IMR-90 (cell line): ENCODE measurements at regions not wholly inside any gene's neighbourhood (a gene's known extent, or its start where the extent isn't known, plus 50 kb on each side); places are given as distances from the start of the nearest gene placed in this dataset.

Experiments used
- ATAC-seq: fragments of 200-7000 bp; cut with Tn5 transposase; 2 replicates; pipeline ENCODE4 v1.9.1; 2020; ENCODE audit warnings: low read depth, mild to moderate bottlenecking, moderate library complexity
- BruUV-seq: library from RNA; stranded (reverse); fragments of 400-500 nt; replicated peaks from 2 replicates; lab custom pipeline; 2021; lab: Mats Ljungman, UMichigan
- CTCF ChIA-PET: fragments of 300-600 bp; formaldehyde crosslinking; extraction: SDS; loops from one replicate; lab custom pipeline; 2021; ENCODE audit warnings: antibody characterized with exemption; lab: Yijun Ruan, JAX
- POLR2A ChIA-PET: fragments of 300-600 bp; sonication (Branson Sonifier 250); formaldehyde crosslinking; loops from one replicate; lab custom pipeline; 2022; ENCODE audit warnings: antibody characterized with exemption; ENCODE audit not compliant: unreplicated experiment; lab: Charles Lee
- DNase-seq: peaks from one replicate; pipeline ENCODE4 v3.0.0; 2013
- H2AFZ ChIP-seq: replicated peaks from 2 replicates; pipeline ENCODE3; 2013; ENCODE audit warnings: low read length, mild to moderate bottlenecking; ENCODE audit not compliant: poor library complexity
- H2AK5ac ChIP-seq: 2 replicates; pipeline ENCODE4 v1.6.1; 2013; ENCODE audit warnings: low read depth, low read length, inconsistent platforms
- H2AK9ac ChIP-seq: replicated peaks from 2 replicates; pipeline ENCODE3; 2013; ENCODE audit warnings: mild to moderate bottlenecking, low read depth, low read length, moderate library complexity; ENCODE audit not compliant: poor library complexity
- H2BK120ac ChIP-seq: 2 replicates; pipeline ENCODE4 v1.6.1; 2013; ENCODE audit warnings: low read depth, low read length, inconsistent platforms
- H2BK15ac ChIP-seq: 3 replicates; pipeline ENCODE4 v1.6.1; 2013; ENCODE audit warnings: low read depth, low read length, inconsistent platforms
- H2BK20ac ChIP-seq: 2 replicates; pipeline ENCODE4 v1.6.1; 2013; ENCODE audit warnings: low read depth, mild to moderate bottlenecking, inconsistent platforms, low read length, moderate library complexity
- H2BK5ac ChIP-seq: 2 replicates; pipeline ENCODE4 v1.6.1; 2013; ENCODE audit warnings: mild to moderate bottlenecking, low read depth, low read length, inconsistent platforms; ENCODE audit not compliant: poor library complexity, severe bottlenecking
- H3K14ac ChIP-seq: replicated peaks from 2 replicates; pipeline ENCODE4 v1.6.1; 2013; ENCODE audit warnings: low read depth, low read length, inconsistent platforms
- H3K18ac ChIP-seq: 2 replicates; pipeline ENCODE4 v1.6.1; 2013; ENCODE audit warnings: low read depth, low read length, control low read depth
- H3K23ac ChIP-seq: 2 replicates; pipeline ENCODE4 v1.6.1; 2013; ENCODE audit warnings: low read depth, low read length, inconsistent platforms
- H3K27ac ChIP-seq: 2 replicates; pipeline ENCODE4 v1.5.1; 2013; ENCODE audit warnings: mild to moderate bottlenecking, control low read depth, low read length; ENCODE audit not compliant: insufficient read depth
- H3K27me3 ChIP-seq: 2 replicates; pipeline ENCODE4 v1.6.1; 2013; ENCODE audit warnings: low read length; ENCODE audit not compliant: control insufficient read depth, insufficient read depth
- H3K36me3 ChIP-seq: 2 replicates; pipeline ENCODE4 v1.6.1; 2013; ENCODE audit warnings: low read length, mixed read lengths; ENCODE audit not compliant: control insufficient read depth, insufficient read depth
- H3K4ac ChIP-seq: 2 replicates; pipeline ENCODE4 v1.6.1; 2013; ENCODE audit warnings: low read depth, low read length, inconsistent platforms
- H3K4me1 ChIP-seq: 2 replicates; pipeline ENCODE4 v1.6.1; 2013; ENCODE audit warnings: low read length, mixed read lengths; ENCODE audit not compliant: control insufficient read depth, insufficient read depth
- H3K4me2 ChIP-seq: 2 replicates; pipeline ENCODE4 v1.6.1; 2013; ENCODE audit warnings: low read depth, mild to moderate bottlenecking, control low read depth, low read length, moderate library complexity
- H3K4me3 ChIP-seq: 2 replicates; pipeline ENCODE4 v1.5.1; 2013; ENCODE audit warnings: low read depth, mild to moderate bottlenecking, control low read depth, low read length, moderate library complexity; ENCODE audit not compliant: insufficient read depth
- H3K56ac ChIP-seq: 2 replicates; pipeline ENCODE4 v1.6.1; 2013; ENCODE audit warnings: low read length, inconsistent platforms; ENCODE audit not compliant: insufficient read depth; ENCODE audit errors: extremely low read depth
- H3K79me1 ChIP-seq, 2 experiments: 2 replicates each; pipeline ENCODE4 v1.6.1; 2013; ENCODE audit warnings: low read length in 2 of 2, inconsistent platforms in 1 of 2, low read depth in 1 of 2
- H3K9ac ChIP-seq: 2 replicates; pipeline ENCODE4 v1.6.1; 2013; ENCODE audit warnings: low read depth, low read length, control low read depth
- H3K9me1 ChIP-seq: 2 replicates; pipeline ENCODE4 v1.6.1; 2013; ENCODE audit warnings: low read length, inconsistent platforms; ENCODE audit not compliant: insufficient read depth
- H3K9me3 ChIP-seq: 2 replicates; pipeline ENCODE4 v1.6.1; 2013; ENCODE audit warnings: low read length; ENCODE audit not compliant: control insufficient read depth, insufficient read depth
- H4K20me1 ChIP-seq: 2 replicates; pipeline ENCODE4 v1.6.1; 2013; ENCODE audit warnings: low read length, inconsistent platforms; ENCODE audit not compliant: insufficient read depth
- H4K5ac ChIP-seq: 2 replicates; pipeline ENCODE4 v1.6.1; 2013; ENCODE audit warnings: mild to moderate bottlenecking, low read depth, low read length, control low read depth
- H4K8ac ChIP-seq, 2 experiments: 2 replicates each; pipeline ENCODE4 v1.6.1; 2013; ENCODE audit warnings: low read depth in 2 of 2, low read length in 2 of 2, control low read depth in 1 of 2, inconsistent platforms in 1 of 2
- H4K91ac ChIP-seq: 2 replicates; pipeline ENCODE4 v1.6.1; 2013; ENCODE audit warnings: low read depth, low read length, inconsistent platforms; ENCODE audit not compliant: insufficient read depth
- BHLHE40 ChIP-seq: fragments of 150-350 bp; IDR thresholded peaks from 2 replicates; pipeline ENCODE4 v1.6.1; 2016; ENCODE audit warnings: mild to moderate bottlenecking, low read depth, low read length
- WGBS, 2 experiments: methylation state at CpG; one replicate each; pipeline versions ENCODE4 v1.1.5 to v1.1.7; 2013; ENCODE audit warnings: missing lambda C conversion rate in 2 of 2; ENCODE audit not compliant: insufficient read length in 1 of 2; ENCODE audit errors: extremely low coverage in 2 of 2; 5-methylcytosine and 5-hydroxymethylcytosine counted together
- dilution Hi-C: fragments of 300-500 bp; cut with HindIII; formaldehyde crosslinking; loops from one replicate; pipeline ENCODE4 v1.14.3; 2018; ENCODE audit warnings: low sequenced_read_pairs; ENCODE audit not compliant: unreplicated experiment
- in situ Hi-C: fragments of 300-500 bp; cut with MboI; formaldehyde crosslinking; loops from 3 replicates; pipeline ENCODE4 v1.14.3; 2019; ENCODE audit warnings: low sequenced_read_pairs, inconsistent platforms, mixed read lengths
- intact Hi-C: fragments of 100-400 bp; cut with micrococcal nuclease; formaldehyde crosslinking; loops from 2 replicates; pipeline ENCODE4 v1.10.0; 2022

- H3K4me2 ChIP-seq: no peak overlapping the region
- TF ChIP-seq BHLHE40: no peak
- H2AK9ac ChIP-seq: no peak overlapping the region
- no peak overlapping the region for H2BK20ac ChIP-seq
- no peak overlapping the region for H2BK120ac ChIP-seq
- no peak overlapping the region for H3K56ac ChIP-seq
- no peak overlapping the region for H3K4ac ChIP-seq
- intact Hi-C loops: no loop called here
- no peak overlapping the region for H4K5ac ChIP-seq
- H3K4me1 ChIP-seq: peaks cover 2% of the 10 kb centered on the region; the same call in 1 of the 2 replicates
- no peak overlapping the region for H2AK5ac ChIP-seq
- H3K9ac ChIP-seq: no peak overlapping the region
- CTCF ChIA-PET: interaction anchor here (0.5 kb wide), 1 partner anchor 37 kb away, joined by 5 read pairs; no protein-coding TSS in a partner anchor
- no peaks in the 10 kb centered on the region for H3K9me3 ChIP-seq
- H3K4me3 ChIP-seq: no peak overlapping the region
- no peak overlapping the region for H4K91ac ChIP-seq
- H3K36me3 ChIP-seq: no peaks in the 10 kb centered on the region
- DNase-seq (no peak), ATAC-seq (no peak)
- H3K79me1 ChIP-seq: no peaks in the 10 kb centered on the region
- dilution Hi-C loops: no loop called here
- no peaks in the 10 kb centered on the region for H4K20me1 ChIP-seq
- BruUV-seq: no TSS peak
- POLR2A ChIA-PET: no interaction called here
- H3K27ac ChIP-seq: no peak overlapping the region
- H2BK15ac ChIP-seq: no peak overlapping the region
- no peak overlapping the region for H2BK5ac ChIP-seq
- H3K27me3 ChIP-seq: no peaks in the 10 kb centered on the region
- no peak overlapping the region for H4K8ac ChIP-seq
- WGBS, 2 experiments: no CpG with 5 or more reads among the region's 1 CpG
- no peak overlapping the region for H2AFZ ChIP-seq
- no peak overlapping the region for H3K23ac ChIP-seq
- no peak overlapping the region for H3K14ac ChIP-seq
- in situ Hi-C loops: no loop called here
- H3K18ac ChIP-seq: no peak overlapping the region
- H3K9me1 ChIP-seq: no peaks in the 10 kb centered on the region
Observed at GRCh38 chr5:124806026-124806372, 59.6 kb upstream of the ZNF608 start.
